GM12892 (cell line): ENCODE measurements at regions not wholly inside any gene's neighbourhood (a gene's known extent, or its start where the extent isn't known, plus 50 kb on each side); places are given as distances from the start of the nearest gene placed in this dataset.

ENCODE experiments used
- POLR2A ChIP-seq: IDR thresholded peaks from 2 replicates; pipeline ENCODE4 v1.6.1; 2011; ENCODE audit warnings: low read depth, low read length, control low read depth
- POLR2AphosphoS5 ChIP-seq: IDR thresholded peaks from 2 replicates; pipeline ENCODE4 v1.6.1; 2011; ENCODE audit warnings: low read depth, low read length, control low read depth

- TF ChIP-seq POLR2A (no peak), POLR2AphosphoS5 (no peak)
Measured at GRCh38 chr14:97544571-97544970, 747.4 kb downstream of the VRK1 start.
